Activated CD8-positive, alpha-beta memory T cell treated with anti-CD3 and anti-CD28 coated beads, Interleukin-2, amount 10 ng/mL, durations not matched to agents 7 days and 5 days (primary cell): ENCODE measurements at regions not wholly inside any gene's neighbourhood (a gene's known extent, or its start where the extent isn't known, plus 50 kb on each side); places are given as distances from the start of the nearest gene placed in this dataset.

Experiments used
- ATAC-seq: fragments of 150-1000 bp; cut with Tn5 transposase; one replicate; pipeline ENCODE4 v1.10.0; 2021; ENCODE audit warnings: moderate library complexity
- CTCF ChIA-PET: fragments of 350-600 bp; sonication (Branson Sonifier 250); formaldehyde crosslinking; loops from one replicate; lab custom pipeline; 2021; ENCODE audit warnings: antibody characterized with exemption; lab: Charles Lee
- DNase-seq: peaks from one replicate; pipeline ENCODE4 v3.0.0-alpha.2; 2020
- H3K27ac Mint-ChIP-seq: one replicate; pipeline ENCODE4 v1.8.0; 2021; ENCODE audit warnings: mild to moderate bottlenecking, mixed read lengths
- H3K27me3 Mint-ChIP-seq: one replicate; pipeline ENCODE4 v1.8.0; 2021; ENCODE audit warnings: mixed read lengths
- H3K36me3 Mint-ChIP-seq: one replicate; pipeline ENCODE4 v1.8.0; 2021; ENCODE audit warnings: mild to moderate bottlenecking, mixed read lengths
- H3K4me1 Mint-ChIP-seq: one replicate; pipeline ENCODE4 v1.8.0; 2021; ENCODE audit warnings: mixed read lengths
- H3K4me3 Mint-ChIP-seq: one replicate; pipeline ENCODE4 v1.8.0; 2021; ENCODE audit warnings: mild to moderate bottlenecking, moderate library complexity, mixed read lengths
- H3K9me3 Mint-ChIP-seq: one replicate; pipeline ENCODE4 v1.8.0; 2022; ENCODE audit warnings: low read depth, mixed read lengths

DNA sequence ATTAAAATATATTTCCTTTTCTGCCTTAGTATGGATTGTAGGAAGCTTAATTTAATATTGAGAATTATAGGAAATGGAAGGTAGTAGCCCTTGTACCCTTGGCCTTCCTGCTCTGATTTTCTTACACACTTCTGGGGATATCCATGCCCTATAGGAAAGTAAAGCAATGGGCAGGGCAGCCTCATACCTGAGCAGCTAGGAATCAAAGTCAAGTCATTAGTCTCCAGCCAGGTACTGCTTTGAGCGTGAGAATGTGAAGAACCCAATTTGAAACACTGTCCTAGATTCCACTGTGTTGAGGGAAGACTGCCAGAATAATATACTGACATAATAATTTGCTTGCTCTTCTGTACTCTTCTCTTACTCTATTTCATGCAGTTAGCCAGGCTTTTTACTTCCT is 51.0 kb upstream of the L3MBTL3 start:
- H3K27ac Mint-ChIP-seq = no peak overlapping the region
- DNase-seq (no peak), ATAC-seq (no peak)
- H3K36me3 Mint-ChIP-seq = peaks cover 2% of the 10 kb centered on the region
- peaks cover 3% of the 10 kb centered on the region for H3K9me3 Mint-ChIP-seq
- no peak overlapping the region for H3K4me3 Mint-ChIP-seq
- H3K4me1 Mint-ChIP-seq = no peaks in the 10 kb centered on the region
- peaks cover 28% of the 10 kb centered on the region for H3K27me3 Mint-ChIP-seq
- CTCF ChIA-PET = interaction anchor here (1.2 kb wide), 1 partner anchor 17 kb away, joined by 3 read pairs; no protein-coding TSS in a partner anchor

- no peak overlapping the region for H3K4me3 Mint-ChIP-seq
- no peaks in the 10 kb centered on the region for H3K4me1 Mint-ChIP-seq
- H3K36me3 Mint-ChIP-seq = peaks cover 2% of the 10 kb centered on the region
- no peak for ATAC-seq
- H3K27me3 Mint-ChIP-seq = peaks cover 22% of the 10 kb centered on the region
- H3K27ac Mint-ChIP-seq = no peak overlapping the region
- CTCF ChIA-PET = no interaction called here
- peaks cover 3% of the 10 kb centered on the region for H3K9me3 Mint-ChIP-seq
- no peak for DNase-seq
These were observed 52.3 kb upstream of the L3MBTL3 start for GRCh38 chr6:129966125-129966524.

DNA sequence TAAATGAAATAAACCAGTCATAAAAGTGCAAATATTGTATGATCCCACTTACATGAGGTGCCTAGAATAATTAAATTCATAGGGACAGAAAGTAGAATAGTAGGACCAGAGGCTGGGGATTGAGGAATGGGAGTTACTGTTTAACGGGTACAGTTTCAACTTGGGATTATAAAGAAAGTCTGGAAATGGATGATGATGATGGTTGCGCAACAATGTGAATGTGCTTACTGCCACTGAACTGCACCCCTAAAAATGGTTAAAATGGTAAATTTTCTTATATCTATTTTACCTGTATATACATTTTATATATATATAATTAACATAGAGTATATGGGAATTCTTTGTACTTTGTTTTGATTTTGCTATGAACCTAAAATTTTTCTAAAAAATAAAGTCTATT is 53.3 kb upstream of the L3MBTL3 start:
- Mint-ChIP-seq H3K9me3 (peaks cover 3% of the 10 kb centered on the region), H3K27ac (no peak overlapping the region), H3K4me1 (no peaks in the 10 kb centered on the region), H3K4me3 (no peak overlapping the region), H3K36me3 (peaks cover 2% of the 10 kb centered on the region), H3K27me3 (peaks cover 16% of the 10 kb centered on the region)
- CTCF ChIA-PET = no interaction called here
- DNase-seq = no peak
- ATAC-seq = no peak

- H3K4me3 Mint-ChIP-seq = no peak overlapping the region
- no peak overlapping the region for H3K27ac Mint-ChIP-seq
- CTCF ChIA-PET = no interaction called here
- peaks cover 2% of the 10 kb centered on the region for H3K36me3 Mint-ChIP-seq
- peaks cover 9% of the 10 kb centered on the region for H3K27me3 Mint-ChIP-seq
- ATAC-seq (no peak), DNase-seq (no peak)
- H3K9me3 Mint-ChIP-seq = peaks cover 3% of the 10 kb centered on the region
- no peaks in the 10 kb centered on the region for H3K4me1 Mint-ChIP-seq
These were observed 58.9 kb upstream of the L3MBTL3 start for GRCh38 chr6:129959358-129959930.

DNA sequence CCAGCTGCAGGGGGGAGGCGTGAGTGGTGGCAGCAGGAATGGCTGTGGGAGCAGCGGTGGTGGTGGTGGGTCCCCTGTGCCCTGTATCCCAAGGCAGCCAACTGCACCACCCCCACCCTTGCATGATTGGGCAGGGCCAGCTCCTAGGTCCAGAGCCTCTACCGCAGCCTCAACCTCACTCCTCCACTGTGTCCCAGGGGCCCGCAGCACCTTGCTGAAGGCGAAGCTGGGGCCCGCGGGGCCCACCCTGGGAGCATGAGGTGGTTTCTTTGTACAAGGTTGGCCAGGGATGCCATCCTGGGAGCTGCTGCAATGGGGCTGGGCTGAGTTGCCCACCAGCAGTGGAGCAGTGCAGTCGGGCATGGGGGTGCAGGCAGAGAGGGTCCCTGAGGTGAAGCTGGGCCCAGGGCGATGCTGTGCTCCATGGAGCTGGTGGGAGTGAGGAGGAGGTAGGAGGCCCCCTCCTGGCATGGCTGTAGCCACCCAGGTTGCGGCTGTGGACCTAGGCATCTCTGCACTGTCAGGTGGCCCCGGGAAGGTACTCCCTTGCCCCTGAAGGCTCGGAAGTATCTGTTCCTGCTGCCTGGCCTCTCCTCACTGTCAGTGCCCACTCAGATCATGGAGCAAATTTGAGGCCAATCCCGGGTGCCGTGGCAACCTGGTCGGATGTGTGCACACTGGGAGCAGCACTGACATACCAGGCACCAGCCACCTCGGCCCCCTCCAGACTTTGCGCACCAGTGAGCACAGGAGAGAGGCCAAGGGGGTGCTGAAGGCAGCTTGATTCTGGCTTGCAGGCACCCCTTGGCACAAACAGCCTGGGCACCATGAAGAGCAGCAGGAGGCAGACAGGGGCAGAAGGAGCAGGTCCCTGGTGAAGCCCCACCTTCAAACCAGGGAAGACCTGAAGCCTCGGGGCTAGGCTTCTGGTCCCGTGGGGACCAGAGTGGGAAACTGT is 60.2 kb upstream of the L3MBTL3 start:
- CTCF ChIA-PET = no interaction called here
- H3K27ac Mint-ChIP-seq = no peak overlapping the region
- H3K4me3 Mint-ChIP-seq = no peak overlapping the region
- H3K4me1 Mint-ChIP-seq = no peaks in the 10 kb centered on the region
- no peaks in the 10 kb centered on the region for H3K36me3 Mint-ChIP-seq
- H3K27me3 Mint-ChIP-seq = peaks cover 2% of the 10 kb centered on the region
- DNase-seq (no peak), ATAC-seq (no peak)
- no peaks in the 10 kb centered on the region for H3K9me3 Mint-ChIP-seq

- H3K4me3 Mint-ChIP-seq = no peak overlapping the region
- H3K27ac Mint-ChIP-seq = no peak overlapping the region
- H3K4me1 Mint-ChIP-seq = no peaks in the 10 kb centered on the region
- DNase-seq (no peak), ATAC-seq (no peak)
- peaks cover 7% of the 10 kb centered on the region for H3K27me3 Mint-ChIP-seq
- CTCF ChIA-PET = no interaction called here
- no peaks in the 10 kb centered on the region for H3K9me3 Mint-ChIP-seq
- H3K36me3 Mint-ChIP-seq = no peaks in the 10 kb centered on the region
These were observed 62.8 kb upstream of the L3MBTL3 start for GRCh38 chr6:129955584-129955983.

GRCh38 chr6:129954749-129955431 is 63.5 kb upstream of the L3MBTL3 start:
- no peak overlapping the region for H3K4me3 Mint-ChIP-seq
- ATAC-seq (no peak), DNase-seq (no peak)
- H3K9me3 Mint-ChIP-seq = no peaks in the 10 kb centered on the region
- CTCF ChIA-PET = no interaction called here
- H3K27ac Mint-ChIP-seq = no peak overlapping the region
- no peaks in the 10 kb centered on the region for H3K36me3 Mint-ChIP-seq
- no peaks in the 10 kb centered on the region for H3K4me1 Mint-ChIP-seq
- H3K27me3 Mint-ChIP-seq = peaks cover 7% of the 10 kb centered on the region

DNA sequence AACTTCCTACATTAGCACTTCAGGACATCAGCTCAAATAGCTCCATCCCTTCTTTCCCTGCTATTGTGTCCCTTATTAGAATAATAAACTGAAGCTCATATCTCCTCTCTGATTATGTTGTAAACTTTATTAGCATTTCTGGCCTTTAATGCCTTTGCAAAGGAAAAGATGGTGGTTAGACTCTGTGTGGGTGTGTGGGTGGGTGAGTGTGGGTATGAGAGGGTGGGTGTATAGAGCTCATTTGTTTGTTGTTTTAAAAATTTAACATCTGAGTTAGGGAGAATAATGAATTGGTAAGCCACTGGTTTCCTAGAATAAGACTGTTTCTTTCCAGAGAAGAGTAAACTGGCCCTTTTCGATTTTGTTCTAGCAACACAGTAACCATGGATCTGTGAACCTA is 70.6 kb upstream of the L3MBTL3 start:
- no peak for ATAC-seq
- DNase-seq = no peak
- Mint-ChIP-seq H3K36me3 (no peaks in the 10 kb centered on the region), H3K27me3 (peaks cover 21% of the 10 kb centered on the region), H3K27ac (no peak overlapping the region), H3K4me3 (no peak overlapping the region), H3K9me3 (no peaks in the 10 kb centered on the region), H3K4me1 (no peaks in the 10 kb centered on the region)
- CTCF ChIA-PET = no interaction called here

GRCh38 chr6:129946439-129947140 is 71.8 kb upstream of the L3MBTL3 start:
- ATAC-seq (no peak), DNase-seq (no peak)
- no peaks in the 10 kb centered on the region for H3K4me1 Mint-ChIP-seq
- H3K9me3 Mint-ChIP-seq = no peaks in the 10 kb centered on the region
- H3K4me3 Mint-ChIP-seq = no peak overlapping the region
- CTCF ChIA-PET = no interaction called here
- H3K36me3 Mint-ChIP-seq = no peaks in the 10 kb centered on the region
- H3K27ac Mint-ChIP-seq = no peak overlapping the region
- peaks cover 21% of the 10 kb centered on the region for H3K27me3 Mint-ChIP-seq

DNA sequence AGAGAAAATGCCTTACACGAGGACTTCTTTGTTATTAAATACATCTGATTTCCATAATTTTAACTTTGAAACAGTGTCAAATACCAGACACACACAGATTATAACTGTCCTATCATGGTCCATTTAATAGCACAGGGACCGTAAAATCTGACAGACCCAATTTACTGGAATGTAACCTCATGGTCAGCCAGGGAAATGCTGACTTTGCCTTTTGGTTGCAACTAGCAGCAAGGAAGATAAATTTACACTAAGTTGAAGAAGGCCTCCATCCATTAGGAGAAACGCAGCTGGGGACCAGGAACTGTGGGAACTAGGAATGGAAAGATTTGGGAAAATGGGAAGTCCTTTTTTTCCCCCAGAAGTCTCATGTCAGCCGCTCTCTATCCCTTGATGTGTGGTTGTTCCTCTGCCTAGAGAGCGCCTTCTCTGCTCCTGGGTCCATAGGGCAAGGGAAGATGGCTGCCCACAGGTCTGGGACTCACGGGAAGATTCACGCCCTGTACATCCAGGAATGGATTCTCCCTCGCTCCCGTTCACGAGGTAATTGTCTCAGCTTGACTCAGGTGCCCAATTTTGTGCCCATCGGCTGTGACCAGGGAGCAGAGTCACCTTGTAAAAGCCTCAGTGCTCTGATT is 74.6 kb upstream of the L3MBTL3 start:
- H3K9me3 Mint-ChIP-seq = no peaks in the 10 kb centered on the region
- H3K27ac Mint-ChIP-seq = no peak overlapping the region
- no peaks in the 10 kb centered on the region for H3K36me3 Mint-ChIP-seq
- DNase-seq (no peak), ATAC-seq (no peak)
- CTCF ChIA-PET = no interaction called here
- H3K27me3 Mint-ChIP-seq = peaks cover 33% of the 10 kb centered on the region
- H3K4me3 Mint-ChIP-seq = no peak overlapping the region
- no peaks in the 10 kb centered on the region for H3K4me1 Mint-ChIP-seq

- no peaks in the 10 kb centered on the region for H3K9me3 Mint-ChIP-seq
- H3K4me1 Mint-ChIP-seq = peaks cover 2% of the 10 kb centered on the region
- H3K27ac Mint-ChIP-seq = no peak overlapping the region
- ATAC-seq = no peak
- DNase-seq = no peak
- H3K27me3 Mint-ChIP-seq = peaks cover 37% of the 10 kb centered on the region
- H3K36me3 Mint-ChIP-seq = no peaks in the 10 kb centered on the region
- CTCF ChIA-PET = interaction anchor here (1.0 kb wide), 1 partner anchor 441 kb away, joined by 4 read pairs; no protein-coding TSS in a partner anchor
- no peak overlapping the region for H3K4me3 Mint-ChIP-seq
These were observed 77.8 kb upstream of the L3MBTL3 start for GRCh38 chr6:129940454-129941195.

- DNase-seq (no peak), ATAC-seq (no peak)
- H3K4me1 Mint-ChIP-seq = peaks cover 2% of the 10 kb centered on the region
- CTCF ChIA-PET = interaction anchor here (0.6 to 2.0 kb wide), 3 partner anchors 52 to 83 kb away, joined by 3 to 7 read pairs (median 4); no protein-coding TSS in a partner anchor
- H3K27ac Mint-ChIP-seq = no peak overlapping the region
- no peak overlapping the region for H3K4me3 Mint-ChIP-seq
- no peaks in the 10 kb centered on the region for H3K9me3 Mint-ChIP-seq
- no peaks in the 10 kb centered on the region for H3K36me3 Mint-ChIP-seq
- peaks cover 32% of the 10 kb centered on the region for H3K27me3 Mint-ChIP-seq
These were observed 77.3 kb upstream of the TMEM244 start for GRCh38 chr6:129938249-129939020.
